Naive thymus-derived CD4-positive, alpha-beta T cell (primary cell): ENCODE measurements at regions not wholly inside any gene's neighbourhood (a gene's known extent, or its start where the extent isn't known, plus 50 kb on each side); places are given as distances from the start of the nearest gene placed in this dataset.

Experiments
- ATAC-seq: fragments of 150-1000 bp; cut with Tn5 transposase; 2 replicates; pipeline ENCODE4 v1.10.0; 2021; ENCODE audit warnings: mild to moderate bottlenecking, moderate library complexity
- CTCF ChIA-PET: fragments of 350-600 bp; sonication (Branson Sonifier 250); formaldehyde crosslinking; loops from one replicate; lab custom pipeline; 2021; ENCODE audit warnings: antibody characterized with exemption; lab: Charles Lee
- POLR2A ChIA-PET: fragments of 350-600 bp; sonication (Branson Sonifier 250); formaldehyde crosslinking; loops from one replicate; lab custom pipeline; 2021; ENCODE audit warnings: antibody characterized with exemption, inconsistent platforms; lab: Charles Lee
- DNase-seq, 9 donors: peaks; one replicate each; pipeline versions ENCODE4 v3.0.0 to v3.0.0-alpha.2; 2020 to 2022; ENCODE audit warnings: mixed read lengths in 1 of 9
- H3K27ac ChIP-seq: one replicate; pipeline ENCODE4 v1.7.0; 2013; ENCODE audit warnings: mild to moderate bottlenecking, low read depth, low read length, moderate library complexity
- H3K27me3 ChIP-seq, 2 donors: one replicate each; pipeline ENCODE4 v1.7.0; 2013; ENCODE audit warnings: low read length in 2 of 2, mild to moderate bottlenecking in 2 of 2, moderate library complexity in 2 of 2; ENCODE audit not compliant: control insufficient read depth in 2 of 2, insufficient read depth in 2 of 2
- H3K36me3 ChIP-seq, 3 experiments: 1 replicate in 2 of 3; 2 replicates in 1 of 3; pipeline ENCODE4 v1.7.0; 2013; ENCODE audit warnings: low read length in 3 of 3, mild to moderate bottlenecking in 3 of 3, moderate library complexity in 1 of 3; ENCODE audit not compliant: insufficient read depth in 3 of 3, control insufficient read depth in 2 of 3
- H3K4me1 ChIP-seq, 2 donors: one replicate each; pipeline ENCODE4 v1.7.0; 2013; ENCODE audit warnings: low read length in 2 of 2, mild to moderate bottlenecking in 2 of 2, moderate library complexity in 1 of 2; ENCODE audit not compliant: control insufficient read depth in 2 of 2, insufficient read depth in 2 of 2
- H3K4me3 ChIP-seq: 2 replicates; pipeline ENCODE4 v1.7.0; 2013; ENCODE audit warnings: mild to moderate bottlenecking, low read length
- H3K9me3 ChIP-seq, 3 experiments: 1 replicate in 2 of 3; 2 replicates in 1 of 3; pipeline ENCODE4 v1.7.0; 2013; ENCODE audit warnings: low read length in 3 of 3; ENCODE audit not compliant: control insufficient read depth in 2 of 3
- H3K27ac Mint-ChIP-seq, 9 donors: one replicate each; pipeline ENCODE4 v1.8.0; 2020 to 2022; ENCODE audit warnings: mixed read lengths in 9 of 9, mild to moderate bottlenecking in 8 of 9, moderate library complexity in 5 of 9, inconsistent platforms in 2 of 9
- H3K27me3 Mint-ChIP-seq, 5 donors: one replicate each; pipeline ENCODE4 v1.8.0; 2021 to 2022; ENCODE audit warnings: mixed read lengths in 5 of 5, mild to moderate bottlenecking in 1 of 5
- H3K36me3 Mint-ChIP-seq, 5 donors: one replicate each; pipeline ENCODE4 v1.8.0; 2020 to 2022; ENCODE audit warnings: mixed read lengths in 5 of 5, mild to moderate bottlenecking in 3 of 5, inconsistent platforms in 1 of 5
- H3K4me1 Mint-ChIP-seq, 7 donors: one replicate each; pipeline ENCODE4 v1.8.0; 2020 to 2022; ENCODE audit warnings: mixed read lengths in 7 of 7, mild to moderate bottlenecking in 3 of 7, inconsistent platforms in 1 of 7
- H3K4me3 Mint-ChIP-seq, 10 donors: one replicate each; pipeline ENCODE4 v1.8.0; 2020 to 2022; ENCODE audit warnings: mild to moderate bottlenecking in 10 of 10, mixed read lengths in 10 of 10, moderate library complexity in 6 of 10, inconsistent platforms in 2 of 10
- H3K9me3 Mint-ChIP-seq, 11 donors: one replicate each; pipeline ENCODE4 v1.8.0; 2020 to 2022; ENCODE audit warnings: mixed read lengths in 11 of 11, mild to moderate bottlenecking in 4 of 11, inconsistent platforms in 1 of 11, moderate library complexity in 1 of 11
- intact Hi-C, 2 donors: fragments of 100-400 bp; cut with micrococcal nuclease; formaldehyde crosslinking; loops; one replicate each; pipeline ENCODE4 v1.15.1; 2023

GRCh38 chr19:30245401-30246039, 126.7 kb upstream of the ZNF536 start:
- H3K4me3 Mint-ChIP-seq = no peak overlapping the region
- H3K36me3 ChIP-seq = no peaks in the 10 kb centered on the region
- intact Hi-C loops = no loop called here
- no peaks in the 10 kb centered on the region for H3K4me1 ChIP-seq
- no peaks in the 10 kb centered on the region for H3K27me3 ChIP-seq
- no peak overlapping the region for H3K27ac ChIP-seq
- H3K36me3 Mint-ChIP-seq = no peaks in the 10 kb centered on the region
- DNase-seq (no peak), ATAC-seq (no peak)
- peaks cover 0 to 5% (median 2%) of the 10 kb centered on the region in 11 donors for H3K9me3 Mint-ChIP-seq
- POLR2A ChIA-PET = no interaction called here
- no peaks in the 10 kb centered on the region for H3K4me1 Mint-ChIP-seq
- H3K27me3 Mint-ChIP-seq = peaks cover 0 to 33% (median 16%) of the 10 kb centered on the region in 5 donors
- no peaks in the 10 kb centered on the region for H3K9me3 ChIP-seq
- no peak overlapping the region for H3K4me3 ChIP-seq
- CTCF ChIA-PET = no interaction called here
- no peak overlapping the region for H3K27ac Mint-ChIP-seq

DNA sequence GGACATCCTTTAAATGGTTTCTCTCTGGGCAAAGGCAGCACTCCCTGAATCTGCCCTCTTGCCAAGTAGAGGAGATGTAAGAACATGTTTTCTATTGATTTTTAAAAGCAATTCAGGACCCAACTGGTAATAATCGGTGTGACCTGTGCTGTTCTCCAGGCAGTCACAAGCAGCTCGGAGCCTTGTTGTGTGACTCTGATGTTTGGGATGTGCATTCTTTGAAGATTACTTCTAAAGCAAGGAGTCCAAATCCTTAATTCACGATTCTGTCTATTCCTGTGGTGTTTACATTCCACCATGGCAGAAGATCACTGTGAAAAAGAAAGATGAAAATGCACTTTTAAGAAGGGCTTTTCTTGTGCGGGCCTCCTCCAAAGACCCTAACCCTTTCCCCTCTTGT, 122.3 kb upstream of the ZNF536 start:
- CTCF ChIA-PET = no interaction called here
- Mint-ChIP-seq H3K4me1 (no peaks in the 10 kb centered on the region), H3K27ac (no peak overlapping the region), H3K4me3 (no peak overlapping the region), H3K27me3 (peaks cover 21 to 48% (median 47%) of the 10 kb centered on the region in 5 donors), H3K9me3 (peaks cover 0 to 6% (median 1%) of the 10 kb centered on the region in 11 donors), H3K36me3 (peaks cover 0 to 1% (median 0%) of the 10 kb centered on the region in 5 donors)
- POLR2A ChIA-PET = no interaction called here
- no peaks in the 10 kb centered on the region for H3K27me3 ChIP-seq
- DNase-seq (no peak), ATAC-seq (no peak)
- H3K27ac ChIP-seq = no peak overlapping the region
- H3K36me3 ChIP-seq = no peaks in the 10 kb centered on the region
- H3K9me3 ChIP-seq = no peaks in the 10 kb centered on the region
- H3K4me1 ChIP-seq = no peaks in the 10 kb centered on the region
- H3K4me3 ChIP-seq = no peak overlapping the region
- intact Hi-C loops = no loop called here

GRCh38 chr19:30252214-30252613, 120.0 kb upstream of the ZNF536 start:
- POLR2A ChIA-PET = no interaction called here
- Histone ChIP-seq H3K36me3 (no peaks in the 10 kb centered on the region), H3K4me3 (no peak overlapping the region), H3K4me1 (no peaks in the 10 kb centered on the region), H3K27me3 (no peaks in the 10 kb centered on the region), H3K27ac (no peak overlapping the region), H3K9me3 (no peaks in the 10 kb centered on the region)
- ATAC-seq (no peak), DNase-seq (no peak)
- CTCF ChIA-PET = no interaction called here
- Mint-ChIP-seq H3K4me3 (no peak overlapping the region), H3K36me3 (peaks cover 0 to 3% (median 0%) of the 10 kb centered on the region in 5 donors), H3K27ac (no peak overlapping the region), H3K9me3 (peaks cover 0 to 5% (median 0%) of the 10 kb centered on the region in 11 donors), H3K4me1 (no peaks in the 10 kb centered on the region), H3K27me3 (peaks cover 43 to 69% (median 57%) of the 10 kb centered on the region in 5 donors)
- intact Hi-C loops = no loop called here

- H3K27me3 ChIP-seq = no peaks in the 10 kb centered on the region
- ATAC-seq (no peak), DNase-seq (no peak)
- ChIA-PET CTCF (no interaction called here), POLR2A (no interaction called here)
- Mint-ChIP-seq H3K9me3 (peaks cover 0 to 5% (median 0%) of the 10 kb centered on the region in 11 donors), H3K36me3 (peaks cover 0 to 3% (median 0%) of the 10 kb centered on the region in 5 donors), H3K4me1 (no peaks in the 10 kb centered on the region), H3K4me3 (no peak overlapping the region), H3K27me3 (peaks cover 47 to 78% (median 59%) of the 10 kb centered on the region in 5 donors), H3K27ac (no peak overlapping the region)
- intact Hi-C loops = no loop called here
- H3K9me3 ChIP-seq = no peaks in the 10 kb centered on the region
- H3K36me3 ChIP-seq = no peaks in the 10 kb centered on the region
- no peak overlapping the region for H3K27ac ChIP-seq
- H3K4me1 ChIP-seq = no peaks in the 10 kb centered on the region
- H3K4me3 ChIP-seq = no peak overlapping the region
These were observed 118.6 kb upstream of the ZNF536 start for GRCh38 chr19:30253581-30253996.

- CTCF ChIA-PET = no interaction called here
- DNase-seq = no peak
- POLR2A ChIA-PET = no interaction called here
- peaks cover 47 to 73% (median 54%) of the 10 kb centered on the region in 5 donors for H3K27me3 Mint-ChIP-seq
- H3K9me3 Mint-ChIP-seq = peaks cover 0 to 5% (median 0%) of the 10 kb centered on the region in 11 donors
- H3K27me3 ChIP-seq = no peaks in the 10 kb centered on the region
- no peaks in the 10 kb centered on the region for H3K9me3 ChIP-seq
- H3K27ac Mint-ChIP-seq = no peak overlapping the region
- no peak for ATAC-seq
- peaks cover 0 to 3% (median 0%) of the 10 kb centered on the region in 5 donors for H3K36me3 Mint-ChIP-seq
- no peak overlapping the region for H3K4me3 Mint-ChIP-seq
- no peak overlapping the region for H3K4me3 ChIP-seq
- H3K27ac ChIP-seq = no peak overlapping the region
- H3K4me1 ChIP-seq = no peaks in the 10 kb centered on the region
- no peaks in the 10 kb centered on the region for H3K4me1 Mint-ChIP-seq
- intact Hi-C loops = no loop called here
- H3K36me3 ChIP-seq = no peaks in the 10 kb centered on the region
These were observed 118.0 kb upstream of the ZNF536 start for GRCh38 chr19:30254158-30254557.

DNA sequence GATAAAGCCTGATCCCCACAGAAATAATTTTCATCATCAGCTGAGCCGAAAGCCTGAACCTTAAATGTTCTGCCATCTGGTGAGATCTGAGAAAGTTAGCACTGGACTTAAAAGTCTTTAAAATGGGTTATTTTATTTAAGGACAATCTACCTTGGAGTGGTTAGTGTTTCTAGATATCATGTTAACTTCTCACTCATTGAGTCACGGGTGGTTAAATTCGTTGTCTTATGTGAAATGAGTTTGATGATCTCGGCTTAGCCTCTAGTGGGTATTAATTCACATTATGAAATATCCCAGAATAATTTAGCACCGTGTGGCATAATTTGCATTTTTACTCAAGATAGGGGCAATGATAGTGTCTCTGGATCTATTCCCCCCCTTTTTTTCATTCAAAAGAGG, 117.4 kb upstream of the ZNF536 start:
- Histone ChIP-seq H3K36me3 (no peaks in the 10 kb centered on the region), H3K4me1 (no peaks in the 10 kb centered on the region), H3K9me3 (no peaks in the 10 kb centered on the region), H3K27ac (no peak overlapping the region), H3K27me3 (no peaks in the 10 kb centered on the region), H3K4me3 (no peak overlapping the region)
- POLR2A ChIA-PET = no interaction called here
- no peak for ATAC-seq
- H3K27ac Mint-ChIP-seq = no peak overlapping the region
- no peaks in the 10 kb centered on the region for H3K4me1 Mint-ChIP-seq
- H3K9me3 Mint-ChIP-seq = peaks cover 0 to 5% (median 0%) of the 10 kb centered on the region in 11 donors
- H3K36me3 Mint-ChIP-seq = peaks cover 0 to 3% (median 0%) of the 10 kb centered on the region in 5 donors
- no peak for DNase-seq
- intact Hi-C loops = no loop called here
- peaks cover 47 to 73% (median 56%) of the 10 kb centered on the region in 5 donors for H3K27me3 Mint-ChIP-seq
- CTCF ChIA-PET = interaction anchor here (0.7 kb wide), 1 partner anchor 103 kb away, joined by 4 read pairs; no protein-coding TSS in a partner anchor
- no peak overlapping the region for H3K4me3 Mint-ChIP-seq
